OCI-LY1 (cell line): ENCODE measurements at regions not wholly inside any gene's neighbourhood (a gene's known extent, or its start where the extent isn't known, plus 50 kb on each side); places are given as distances from the start of the nearest gene placed in this dataset.

Experiments
- H2AFZ ChIP-seq: fragments of 200-600 bp; sonication (generic), shearing (Covaris generic); 2 replicates; pipeline ENCODE4 v1.6.0; 2014; ENCODE audit warnings: antibody characterized with exemption, mild to moderate bottlenecking, low read length
- H3F3A ChIP-seq: fragments of 200-600 bp; sonication (generic), shearing (Covaris generic); 2 replicates; pipeline ENCODE4 v1.6.0; 2014; ENCODE audit warnings: mild to moderate bottlenecking, antibody characterized with exemption, low read length, moderate library complexity; ENCODE audit not compliant: insufficient read depth
- H3K27ac ChIP-seq: fragments of 200-600 bp; sonication (generic); 2 replicates; pipeline ENCODE4 v1.5.1; 2014; ENCODE audit warnings: low read length, mixed run types, mild to moderate bottlenecking, low read depth; ENCODE audit not compliant: poor library complexity, severe bottlenecking
- H3K27me3 ChIP-seq: fragments of 200-600 bp; sonication (generic); 2 replicates; pipeline ENCODE4 v1.6.0; 2014; ENCODE audit warnings: antibody characterized with exemption, mild to moderate bottlenecking, low read length, moderate library complexity; ENCODE audit not compliant: insufficient read depth
- H3K36me3 ChIP-seq: fragments of 200-600 bp; sonication (generic); 2 replicates; pipeline ENCODE4 v1.6.1; 2014; ENCODE audit warnings: mild to moderate bottlenecking, antibody characterized with exemption, low read length, moderate library complexity, mixed read lengths; ENCODE audit not compliant: insufficient read depth
- H3K4me1 ChIP-seq: fragments of 200-600 bp; sonication (generic); 2 replicates; pipeline ENCODE4 v1.5.1; 2014; ENCODE audit warnings: mild to moderate bottlenecking, low read length, moderate library complexity; ENCODE audit not compliant: insufficient read depth, severe bottlenecking
- H3K4me2 ChIP-seq: fragments of 200-600 bp; sonication (generic), shearing (Covaris generic); 2 replicates; pipeline ENCODE4 v1.6.1; 2014; ENCODE audit warnings: low read length
- H3K4me3 ChIP-seq: fragments of 200-600 bp; sonication (generic); 2 replicates; pipeline ENCODE4 v1.5.1; 2014; ENCODE audit warnings: low read length, low read depth, mild to moderate bottlenecking, mixed read lengths; ENCODE audit not compliant: poor library complexity, severe bottlenecking
- H3K79me2 ChIP-seq: fragments of 200-600 bp; shearing (Covaris generic); 2 replicates; pipeline ENCODE4 v1.6.1; 2016; ENCODE audit warnings: mixed run types, low read length, mixed read lengths; ENCODE audit not compliant: insufficient read depth
- H3K9ac ChIP-seq: fragments of 200-600 bp; sonication (generic), shearing (Covaris generic); 2 replicates; pipeline ENCODE4 v1.6.1; 2014; ENCODE audit warnings: mild to moderate bottlenecking, low read length, mixed read lengths
- H3K9me2 ChIP-seq: fragments of 200-600 bp; sonication (generic), shearing (Covaris generic); 2 replicates; pipeline ENCODE4 v1.6.1; 2014; ENCODE audit warnings: low read depth, mild to moderate bottlenecking, low read length, mixed read lengths
- H3K9me3 ChIP-seq: fragments of 200-600 bp; shearing (Covaris generic); 2 replicates; pipeline ENCODE4 v1.6.1; 2014; ENCODE audit warnings: low read length, mixed read lengths
- H4K20me1 ChIP-seq: fragments of 200-600 bp; sonication (generic), shearing (Covaris generic); 2 replicates; pipeline ENCODE4 v1.6.0; 2016; ENCODE audit warnings: mild to moderate bottlenecking, low read length; ENCODE audit not compliant: insufficient read depth
- CTCF ChIP-seq: fragments of 200-600 bp; sonication (generic), shearing (Covaris generic); IDR thresholded peaks from 2 replicates; pipeline ENCODE4 v1.5.1; 2017; ENCODE audit warnings: mild to moderate bottlenecking, antibody characterized with exemption, low read length, moderate library complexity, mixed read lengths
- EZH2 ChIP-seq: fragments of 200-600 bp; sonication (generic), shearing (Covaris generic); IDR thresholded peaks from 2 replicates; pipeline ENCODE4 v1.8.0; 2017; ENCODE audit warnings: borderline replicate concordance, mixed run types, mild to moderate bottlenecking, antibody characterized with exemption, low read length, moderate library complexity, mixed read lengths

- H3K79me2 ChIP-seq = no peaks in the 10 kb centered on the region
- no peak overlapping the region for H2AFZ ChIP-seq
- H3K4me3 ChIP-seq = no peak overlapping the region
- H4K20me1 ChIP-seq = no peaks in the 10 kb centered on the region
- no peaks in the 10 kb centered on the region for H3K27me3 ChIP-seq
- no peak overlapping the region for H3K9ac ChIP-seq
- H3K4me2 ChIP-seq = no peak overlapping the region
- no peaks in the 10 kb centered on the region for H3F3A ChIP-seq
- no peaks in the 10 kb centered on the region for H3K36me3 ChIP-seq
- TF ChIP-seq CTCF = no peak
- TF ChIP-seq EZH2 = no peak
- no peaks in the 10 kb centered on the region for H3K4me1 ChIP-seq
- H3K27ac ChIP-seq = no peak overlapping the region
- no peaks in the 10 kb centered on the region for H3K9me2 ChIP-seq
- H3K9me3 ChIP-seq = no peaks in the 10 kb centered on the region
These were observed 54.5 kb upstream of the HTR4 start for GRCh38 chr5:148708854-148709253.

GRCh38 chr5:148711961-148712360 lies 57.6 kb upstream of the HTR4 start:
- Histone ChIP-seq H3K4me3 (no peak overlapping the region), H3K36me3 (no peaks in the 10 kb centered on the region)

GRCh38 chr5:148713735-148714508 lies 59.6 kb upstream of the HTR4 start:
- Histone ChIP-seq H3K4me1 (no peaks in the 10 kb centered on the region), H3K4me2 (no peak overlapping the region), H3K9me2 (no peaks in the 10 kb centered on the region), H3K9me3 (no peaks in the 10 kb centered on the region), H3K36me3 (no peaks in the 10 kb centered on the region), H3F3A (no peaks in the 10 kb centered on the region), H3K9ac (no peak overlapping the region), H2AFZ (no peak overlapping the region), H3K4me3 (no peak overlapping the region), H3K27ac (no peak overlapping the region), H3K79me2 (no peaks in the 10 kb centered on the region), H3K27me3 (no peaks in the 10 kb centered on the region), H4K20me1 (no peaks in the 10 kb centered on the region)
- TF ChIP-seq CTCF (no peak), EZH2 (no peak)

More at GRCh38 chr5:148711961-148712360, 57.6 kb upstream of the HTR4 start:
- Histone ChIP-seq H2AFZ (no peak overlapping the region), H4K20me1 (no peaks in the 10 kb centered on the region), H3K27ac (no peak overlapping the region), H3K79me2 (no peaks in the 10 kb centered on the region), H3K9me3 (no peaks in the 10 kb centered on the region), H3K4me1 (no peaks in the 10 kb centered on the region), H3K27me3 (no peaks in the 10 kb centered on the region), H3F3A (no peaks in the 10 kb centered on the region), H3K9ac (no peak overlapping the region), H3K4me2 (no peak overlapping the region), H3K9me2 (no peaks in the 10 kb centered on the region)
- TF ChIP-seq EZH2 = no peak
- no peak for TF ChIP-seq CTCF
